NT2/D1 (cell line): ENCODE measurements at regions not wholly inside any gene's neighbourhood (a gene's known extent, or its start where the extent isn't known, plus 50 kb on each side); places are given as distances from the start of the nearest gene placed in this dataset.

Experiments used
- DNase-seq: peaks from one replicate; pipeline ENCODE4 v3.0.0-alpha.2; 2011; ENCODE audit warnings: low read depth, low spot score
- H3K27me3 ChIP-seq: 2 replicates; pipeline ENCODE4 v1.6.0; 2011; ENCODE audit warnings: mild to moderate bottlenecking; ENCODE audit not compliant: insufficient read length, insufficient read depth
- H3K36me3 ChIP-seq: 2 replicates; pipeline ENCODE4 v1.6.1; 2011; ENCODE audit warnings: mild to moderate bottlenecking, low read length, mixed read lengths; ENCODE audit not compliant: insufficient read depth, insufficient read length
- H3K4me1 ChIP-seq: 2 replicates; pipeline ENCODE4 v1.5.1; 2011; ENCODE audit not compliant: insufficient read depth, insufficient read length
- H3K4me3 ChIP-seq: 2 replicates; pipeline ENCODE4 v1.5.1; 2011; ENCODE audit warnings: low read depth; ENCODE audit not compliant: insufficient read length
- H3K9ac ChIP-seq: 2 replicates; pipeline ENCODE4 v1.6.0; 2011; ENCODE audit warnings: low read depth; ENCODE audit not compliant: insufficient read length
- H3K9me3 ChIP-seq: 2 replicates; pipeline ENCODE4 v1.5.1; 2011; ENCODE audit warnings: mild to moderate bottlenecking, low read length; ENCODE audit not compliant: insufficient read depth
- SUZ12 ChIP-seq: IDR thresholded peaks from 2 replicates; pipeline ENCODE4 v1.6.1; 2011; ENCODE audit not compliant: insufficient read length, insufficient read depth; ENCODE audit errors: extremely low read depth
- YY1 ChIP-seq: IDR thresholded peaks from 2 replicates; pipeline ENCODE4 v1.6.1; 2011; ENCODE audit not compliant: insufficient read length, insufficient read depth
- ZNF274 ChIP-seq: IDR thresholded peaks from 2 replicates; pipeline ENCODE4 v1.6.1; 2011; ENCODE audit warnings: mild to moderate bottlenecking, low read depth, low read length

DNA sequence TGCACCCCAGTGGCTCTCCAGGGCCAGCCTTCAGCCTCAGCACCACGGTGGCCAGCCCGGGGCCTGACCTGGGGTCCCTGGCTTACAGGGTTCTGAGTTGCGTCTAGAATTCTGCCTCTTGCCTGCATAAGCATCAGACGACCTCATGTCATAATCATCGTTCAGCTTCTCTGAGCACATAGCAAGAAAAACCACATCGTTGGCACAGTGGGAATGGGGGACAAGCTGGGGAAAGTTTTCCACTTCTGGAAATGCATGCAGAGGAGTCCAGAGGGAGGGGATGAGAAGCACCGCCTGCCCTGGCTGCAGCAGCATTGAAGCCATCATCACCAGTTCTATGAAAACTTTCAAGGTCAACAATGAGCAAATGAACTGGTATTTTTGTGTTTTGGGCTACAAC lies 441.0 kb upstream of the FRG1 start:
- Histone ChIP-seq H3K9ac (no peak overlapping the region), H3K9me3 (no peaks in the 10 kb centered on the region), H3K4me1 (no peaks in the 10 kb centered on the region), H3K27me3 (no peaks in the 10 kb centered on the region), H3K36me3 (no peaks in the 10 kb centered on the region), H3K4me3 (no peak overlapping the region)
- TF ChIP-seq SUZ12 (no peak), ZNF274 (no peak), YY1 (no peak)
- no peak for DNase-seq

DNA sequence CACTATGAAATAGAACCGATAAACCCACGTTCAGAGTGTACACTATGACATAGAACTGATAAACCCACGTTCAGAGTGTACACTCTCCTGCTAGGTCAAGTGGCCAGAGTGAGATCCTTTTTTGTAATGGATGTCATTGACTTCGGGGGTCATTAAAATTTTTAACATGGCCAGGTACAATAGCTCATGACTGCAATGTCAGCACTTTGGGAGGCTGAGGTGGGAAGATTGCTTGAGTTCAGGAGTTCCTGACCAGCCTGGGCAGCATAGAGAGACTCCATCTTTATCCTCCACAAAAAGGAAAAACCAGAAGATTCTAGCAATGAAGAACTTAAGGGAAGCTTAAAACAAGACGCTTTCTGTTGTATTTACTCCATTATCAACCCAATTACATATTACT lies 439.7 kb upstream of the FRG1 start:
- Histone ChIP-seq H3K4me1 (no peaks in the 10 kb centered on the region), H3K4me3 (no peak overlapping the region), H3K9me3 (no peaks in the 10 kb centered on the region), H3K27me3 (no peaks in the 10 kb centered on the region), H3K36me3 (no peaks in the 10 kb centered on the region), H3K9ac (no peak overlapping the region)
- no peak for DNase-seq
- TF ChIP-seq ZNF274 (no peak), YY1 (no peak), SUZ12 (no peak)

DNA sequence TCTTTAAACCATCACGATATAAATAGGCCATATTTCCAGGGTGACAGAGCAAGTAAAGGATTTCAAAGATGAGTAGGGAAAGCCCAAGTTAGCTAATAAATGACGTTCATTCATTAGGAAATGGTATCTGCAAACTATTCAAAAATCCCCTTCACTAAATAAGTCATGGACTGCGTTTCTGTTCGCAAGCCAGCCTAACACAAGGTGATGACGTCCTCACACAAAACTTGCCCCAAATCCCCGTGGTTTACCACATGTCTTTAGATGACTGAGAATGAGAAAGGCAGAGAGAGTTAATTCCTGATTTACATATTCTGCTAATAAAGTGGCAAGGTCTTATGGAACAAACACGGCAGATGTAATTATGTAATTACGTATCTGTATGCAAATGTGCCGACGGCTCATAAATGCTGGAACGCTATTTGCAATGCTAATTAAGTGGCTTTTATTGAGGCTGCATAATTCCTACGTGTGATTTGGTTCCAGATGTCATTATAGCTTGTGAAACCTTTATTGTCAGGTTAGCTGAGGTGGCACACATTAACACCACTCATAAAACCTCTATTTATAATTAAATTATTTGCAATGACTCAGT lies 437.7 kb upstream of the FRG1 start:
- H3K36me3 ChIP-seq: no peaks in the 10 kb centered on the region
- H3K9me3 ChIP-seq: no peaks in the 10 kb centered on the region
- H3K4me1 ChIP-seq: no peaks in the 10 kb centered on the region
- no peaks in the 10 kb centered on the region for H3K27me3 ChIP-seq
- DNase-seq: no peak
- H3K4me3 ChIP-seq: no peak overlapping the region
- no peak for TF ChIP-seq ZNF274
- TF ChIP-seq SUZ12: no peak
- TF ChIP-seq YY1: no peak
- no peak overlapping the region for H3K9ac ChIP-seq

DNA sequence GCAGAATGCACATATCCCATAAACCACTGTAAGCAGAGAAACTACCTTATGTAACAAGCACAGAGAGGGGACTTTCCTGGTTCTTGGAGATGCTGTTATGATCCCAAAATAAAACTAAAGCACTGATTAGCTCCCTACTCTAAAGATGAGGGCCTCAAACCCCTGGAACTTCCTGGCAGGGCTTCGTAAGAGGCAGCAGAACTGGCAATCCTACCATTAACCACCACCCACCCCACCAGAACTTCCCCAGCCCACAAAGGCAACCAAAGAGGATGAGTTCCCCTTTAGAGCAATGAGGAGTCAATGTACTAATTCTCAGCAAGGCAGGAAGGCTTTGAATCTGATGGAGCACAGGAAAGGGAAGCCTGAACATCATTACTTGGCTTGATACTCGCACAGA lies 436.5 kb upstream of the FRG1 start:
- no peaks in the 10 kb centered on the region for H3K9me3 ChIP-seq
- DNase-seq: no peak
- H3K36me3 ChIP-seq: no peaks in the 10 kb centered on the region
- TF ChIP-seq ZNF274 (no peak), YY1 (no peak), SUZ12 (no peak)
- no peak overlapping the region for H3K4me3 ChIP-seq
- H3K4me1 ChIP-seq: no peaks in the 10 kb centered on the region
- no peak overlapping the region for H3K9ac ChIP-seq
- H3K27me3 ChIP-seq: no peaks in the 10 kb centered on the region

DNA sequence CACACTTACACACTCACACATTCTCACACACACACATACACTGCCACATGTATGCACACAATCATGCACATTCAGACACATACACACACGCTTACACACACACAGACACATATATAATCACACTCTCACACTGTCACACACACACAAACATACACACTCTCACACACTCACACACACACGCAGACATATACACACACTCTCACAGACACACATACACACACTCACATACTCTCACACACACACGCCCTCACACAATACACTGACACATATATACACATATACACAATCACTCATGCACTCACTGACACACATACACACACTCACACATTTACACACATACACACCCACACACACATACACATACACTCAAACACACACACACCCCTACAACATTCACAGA lies 435.3 kb upstream of the FRG1 start:
- no peaks in the 10 kb centered on the region for H3K4me1 ChIP-seq
- H3K27me3 ChIP-seq: no peaks in the 10 kb centered on the region
- H3K9me3 ChIP-seq: no peaks in the 10 kb centered on the region
- no peak for TF ChIP-seq ZNF274
- no peak for TF ChIP-seq YY1
- no peak for TF ChIP-seq SUZ12
- no peak overlapping the region for H3K4me3 ChIP-seq
- no peak overlapping the region for H3K9ac ChIP-seq
- no peak for DNase-seq
- no peaks in the 10 kb centered on the region for H3K36me3 ChIP-seq

DNA sequence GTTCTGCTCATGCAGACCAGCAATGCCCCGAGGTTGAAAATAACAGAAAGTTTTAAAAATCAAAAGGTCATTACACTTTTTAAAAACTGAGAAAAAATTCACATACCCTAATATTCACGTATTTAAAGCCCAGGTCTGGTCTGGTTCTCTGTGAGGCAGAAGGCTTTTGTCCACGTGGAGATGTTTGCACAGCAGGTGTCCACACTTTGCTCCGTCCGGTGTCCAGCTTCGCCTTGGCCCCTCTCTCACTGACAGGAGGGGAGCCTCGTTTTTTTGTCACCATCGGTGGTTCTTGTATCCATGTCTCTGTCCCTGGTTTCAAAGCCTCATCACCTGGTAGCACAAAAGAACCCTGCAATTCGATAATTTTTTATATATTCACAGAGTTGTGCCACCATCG lies 434.6 kb upstream of the FRG1 start:
- DNase-seq: no peak
- Histone ChIP-seq H3K27me3 (no peaks in the 10 kb centered on the region), H3K9me3 (no peaks in the 10 kb centered on the region), H3K36me3 (no peaks in the 10 kb centered on the region), H3K9ac (no peak overlapping the region), H3K4me1 (no peaks in the 10 kb centered on the region), H3K4me3 (no peak overlapping the region)
- TF ChIP-seq ZNF274 (no peak), SUZ12 (no peak), YY1 (no peak)

DNA sequence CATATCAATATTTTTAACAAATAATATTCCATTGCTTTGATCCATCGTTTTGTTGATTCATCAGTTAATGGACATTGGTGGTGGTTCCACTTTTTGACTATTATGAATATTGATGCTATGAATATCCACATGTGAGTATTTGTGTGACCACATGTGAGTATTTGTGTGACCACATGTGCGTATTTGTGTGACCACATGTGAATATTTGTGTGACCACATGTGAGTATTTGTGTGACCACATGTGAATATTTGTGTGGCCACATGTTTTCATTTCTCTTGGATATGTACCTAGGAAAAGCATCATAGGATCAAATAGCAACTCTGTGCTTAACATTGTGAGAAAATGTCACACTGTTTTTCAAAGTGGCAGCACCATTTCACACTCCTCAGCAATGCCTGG lies 433.6 kb upstream of the FRG1 start:
- no peak for DNase-seq

DNA sequence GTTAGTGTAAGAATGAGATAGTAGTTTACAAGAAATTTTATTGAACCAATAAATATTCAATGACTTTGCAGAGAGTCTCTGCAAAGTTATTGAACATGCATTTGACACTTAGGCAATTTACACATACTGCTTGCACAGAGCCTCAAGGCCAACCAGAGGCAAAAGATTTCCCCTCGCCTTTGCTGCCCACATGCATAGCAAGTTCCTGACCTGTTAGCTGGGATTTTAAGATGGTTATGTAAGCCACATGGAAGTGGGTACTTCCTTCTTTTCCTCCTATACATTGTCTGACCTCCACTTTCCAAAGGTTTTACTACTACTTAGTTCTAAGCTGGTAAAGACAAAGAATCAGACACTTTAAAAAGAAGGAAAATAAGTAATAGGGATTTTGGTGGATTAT lies 430.1 kb upstream of the FRG1 start:
- Histone ChIP-seq H3K9ac (no peak overlapping the region), H3K27me3 (no peaks in the 10 kb centered on the region), H3K4me3 (no peak overlapping the region), H3K36me3 (no peaks in the 10 kb centered on the region), H3K9me3 (no peaks in the 10 kb centered on the region), H3K4me1 (no peaks in the 10 kb centered on the region)
- no peak for TF ChIP-seq ZNF274
- DNase-seq: no peak

More for the DNA sequence above, 433.6 kb upstream of the FRG1 start:
- TF ChIP-seq ZNF274: no peak
- TF ChIP-seq YY1: no peak
- no peak for TF ChIP-seq SUZ12
- no peaks in the 10 kb centered on the region for H3K27me3 ChIP-seq
- H3K9me3 ChIP-seq: no peaks in the 10 kb centered on the region
- no peak overlapping the region for H3K4me3 ChIP-seq
- no peaks in the 10 kb centered on the region for H3K36me3 ChIP-seq
- no peaks in the 10 kb centered on the region for H3K4me1 ChIP-seq
- H3K9ac ChIP-seq: no peak overlapping the region
